MM.1S (cell line): ENCODE measurements at regions not wholly inside any gene's neighbourhood (a gene's known extent, or its start where the extent isn't known, plus 50 kb on each side); places are given as distances from the start of the nearest gene placed in this dataset.

Experiments used
- CTCF ChIP-seq: fragments of 300-600 bp; sonication (generic); IDR thresholded peaks from 2 replicates; pipeline ENCODE4 v1.5.1; 2016; ENCODE audit warnings: antibody characterized with exemption, low read length, mixed read lengths
- EZH2phosphoT487 ChIP-seq: fragments of 300-600 bp; sonication (generic); IDR thresholded peaks from 2 replicates; pipeline ENCODE4 v1.6.1; 2018; ENCODE audit warnings: antibody characterized with exemption, low read length

DNA sequence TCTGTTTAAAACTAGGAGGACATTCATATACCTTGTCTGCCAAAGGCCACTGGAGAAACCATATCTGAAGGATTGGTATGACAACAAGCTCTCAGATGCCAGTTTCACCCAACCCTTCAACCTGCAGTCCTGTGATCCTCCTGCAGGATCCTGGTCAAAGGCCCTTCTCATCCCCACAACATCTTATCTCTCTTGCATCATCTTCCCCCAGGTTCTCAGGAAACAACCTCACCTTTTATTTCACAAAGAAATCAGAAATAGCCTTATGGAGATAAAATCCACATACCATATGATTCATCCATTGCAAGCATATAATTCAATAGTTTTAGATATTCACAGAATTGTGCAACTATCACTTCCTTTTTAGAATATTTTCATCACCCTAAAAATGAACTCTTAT, 104.0 kb upstream of the DSCAM start:
- TF ChIP-seq CTCF: no peak
- no peak for TF ChIP-seq EZH2phosphoT487
